T-cell (primary cell): ENCODE measurements at regions not wholly inside any gene's neighbourhood (a gene's known extent, or its start where the extent isn't known, plus 50 kb on each side); places are given as distances from the start of the nearest gene placed in this dataset.

Source experiments
- ATAC-seq, 4 experiments: fragments of 200-7000 bp in 3 of 4; fragments of 150-1000 bp in 1 of 4; cut with Tn5 transposase; replicated peaks in 1 of 4; 1 replicate in 3 of 4; 2 replicates in 1 of 4; pipeline ENCODE4 v1.10.0; 2021; ENCODE audit warnings: moderate library complexity in 3 of 4, mild to moderate bottlenecking in 2 of 4, moderate number of reproducible peaks in 1 of 4
- CTCF ChIA-PET, 2 donors: fragments of 300-600 bp; sonication (Branson Sonifier 250); formaldehyde crosslinking; loops; one replicate each; lab custom pipeline; 2022; ENCODE audit warnings: antibody characterized with exemption in 2 of 2; lab: Charles Lee
- POLR2A ChIA-PET, 2 donors: fragments of 300-600 bp; sonication (Branson Sonifier 250); formaldehyde crosslinking; loops; one replicate each; lab custom pipeline; 2022; ENCODE audit warnings: antibody characterized with exemption in 2 of 2; lab: Charles Lee
- DNase-seq, 35 experiments: peaks; one replicate each; pipeline versions ENCODE4 v3.0.0 to v3.0.0-alpha.2; 2013 to 2023
- H3K27ac ChIP-seq: one replicate; pipeline ENCODE4 v1.5.1; 2013; ENCODE audit warnings: low read length
- H3K27me3 ChIP-seq, 2 experiments: replicated peaks in 1 of 2; 1 replicate in 1 of 2; 2 replicates in 1 of 2; pipeline versions ENCODE4 v1.6.1 to v1.7.0; 2013; ENCODE audit warnings: low read length in 1 of 2, mixed read lengths in 1 of 2; ENCODE audit not compliant: control insufficient read depth in 2 of 2, insufficient read depth in 2 of 2; ENCODE audit errors: extremely low read depth in 1 of 2
- H3K36me3 ChIP-seq, 2 donors: 1 replicate in 1 of 2; 2 replicates in 1 of 2; pipeline versions ENCODE4 v1.6.1 to v1.7.0; 2013; ENCODE audit warnings: low read length in 1 of 2; ENCODE audit not compliant: control insufficient read depth in 2 of 2, insufficient read depth in 1 of 2; ENCODE audit errors: extremely low read depth in 1 of 2
- H3K4me1 ChIP-seq, 2 experiments: 1 replicate in 1 of 2; 2 replicates in 1 of 2; pipeline versions ENCODE4 v1.6.1 to v1.7.0; 2013; ENCODE audit warnings: low read length in 2 of 2, mixed read lengths in 1 of 2; ENCODE audit not compliant: insufficient read depth in 2 of 2, control insufficient read depth in 1 of 2; ENCODE audit errors: extremely low read depth in 1 of 2
- H3K4me3 ChIP-seq, 2 donors: 1 replicate in 1 of 2; 2 replicates in 1 of 2; pipeline versions ENCODE4 v1.5.1 to v1.7.0; 2013; ENCODE audit warnings: mild to moderate bottlenecking in 2 of 2, low read length in 1 of 2, moderate library complexity in 1 of 2; ENCODE audit not compliant: control insufficient read depth in 1 of 2; ENCODE audit errors: extremely low read depth in 1 of 2
- H3K9me3 ChIP-seq: 2 replicates; pipeline ENCODE4 v1.7.0; 2013
- H3K27ac Mint-ChIP-seq, 2 donors: one replicate each; pipeline ENCODE4 v1.8.0; 2020 to 2021; ENCODE audit warnings: mild to moderate bottlenecking in 2 of 2, mixed read lengths in 2 of 2
- H3K27me3 Mint-ChIP-seq, 2 donors: one replicate each; pipeline ENCODE4 v1.8.0; 2021 to 2022; ENCODE audit warnings: mixed read lengths in 2 of 2
- H3K36me3 Mint-ChIP-seq: one replicate; pipeline ENCODE4 v1.8.0; 2021; ENCODE audit warnings: mixed read lengths
- H3K4me1 Mint-ChIP-seq, 3 donors: one replicate each; pipeline ENCODE4 v1.8.0; 2020 to 2022; ENCODE audit warnings: mixed read lengths in 3 of 3, mild to moderate bottlenecking in 1 of 3
- H3K4me3 Mint-ChIP-seq, 3 donors: one replicate each; pipeline ENCODE4 v1.8.0; 2020 to 2022; ENCODE audit warnings: mild to moderate bottlenecking in 3 of 3, mixed read lengths in 3 of 3, moderate library complexity in 3 of 3
- H3K9me3 Mint-ChIP-seq, 3 donors: one replicate each; pipeline ENCODE4 v1.8.0; 2020 to 2022; ENCODE audit warnings: mixed read lengths in 3 of 3
- WGBS: methylation state at CpG from one replicate; pipeline ENCODE4 v1.1.5; 2013; ENCODE audit warnings: missing lambda C conversion rate; ENCODE audit not compliant: insufficient coverage; 5-methylcytosine and 5-hydroxymethylcytosine counted together

DNA sequence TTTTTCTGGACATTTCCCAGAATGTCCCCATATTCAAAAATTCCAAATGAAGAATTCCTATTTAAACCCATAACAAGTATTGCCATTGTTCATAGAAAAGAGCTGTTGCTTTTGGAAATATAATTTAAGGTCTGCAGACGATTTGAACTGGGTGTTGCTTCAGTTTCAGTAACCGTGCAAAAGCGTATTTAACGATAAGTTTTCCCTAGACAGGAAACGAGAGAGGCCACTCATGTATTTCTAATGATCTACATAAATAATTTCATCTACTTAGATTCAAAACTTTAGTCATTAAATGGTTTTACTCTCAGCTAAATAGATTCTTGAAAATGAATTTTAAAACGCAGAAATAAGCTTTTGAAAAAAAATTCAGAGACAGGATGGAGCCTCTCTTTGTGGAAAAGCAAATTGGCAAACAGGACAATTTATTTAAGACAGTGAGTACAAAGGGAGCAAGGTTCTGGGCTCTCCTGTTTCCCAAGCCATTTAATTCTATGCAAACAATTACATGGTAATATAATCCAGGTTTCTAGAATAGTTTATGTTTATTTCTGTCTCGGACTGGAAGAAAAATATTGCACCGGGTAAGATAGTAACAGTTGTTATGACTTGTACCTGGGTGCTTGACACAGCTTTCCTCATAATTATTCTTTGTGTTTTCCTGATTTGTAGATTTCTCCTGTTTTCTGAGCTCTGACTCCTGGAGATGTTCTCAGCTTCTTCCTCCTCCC lies 263.0 kb downstream of the BAMBI start:
- CTCF ChIA-PET, result no interaction called here

DNA sequence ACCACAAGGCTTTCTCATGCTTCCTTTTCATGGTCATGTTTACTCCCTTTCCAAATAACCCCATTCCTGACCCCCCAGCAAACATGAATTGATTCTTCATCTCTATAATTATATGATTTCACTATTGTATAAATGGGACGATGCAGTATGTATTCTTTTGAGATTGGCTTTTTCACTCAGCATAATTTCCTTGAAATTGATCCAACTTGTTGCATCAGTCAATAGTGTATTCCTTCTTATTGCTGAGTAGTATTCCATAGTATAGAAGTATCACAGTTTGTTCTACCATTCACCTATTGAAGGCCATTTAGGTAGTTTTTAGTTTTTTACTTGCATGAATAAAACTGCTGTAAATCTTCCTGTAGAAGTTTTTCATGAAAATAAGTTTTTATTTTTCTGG lies 264.7 kb downstream of the BAMBI start:
- H3K27ac ChIP-seq, result no peak overlapping the region
- Mint-ChIP-seq H3K4me3 (no peak overlapping the region), H3K9me3 (peaks cover 7 to 11% (median 10%) of the 10 kb centered on the region in 3 donors), H3K27ac (no peak overlapping the region), H3K36me3 (no peaks in the 10 kb centered on the region), H3K4me1 (no peaks in the 10 kb centered on the region), H3K27me3 (peaks cover 6 to 9% of the 10 kb centered on the region in 2 donors)
- ATAC-seq, result no peak
- ChIA-PET POLR2A (no interaction called here), CTCF (no interaction called here)
- H3K9me3 ChIP-seq, result no peaks in the 10 kb centered on the region
- no peak for DNase-seq
- H3K4me3 ChIP-seq, result no peak overlapping the region
- no CpG with 5 or more reads among the region's 1 CpG for WGBS
- peaks cover 0 to 3% of the 10 kb centered on the region in 2 experiments for H3K27me3 ChIP-seq
- H3K36me3 ChIP-seq, result no peaks in the 10 kb centered on the region
- H3K4me1 ChIP-seq, result no peaks in the 10 kb centered on the region

More for the DNA sequence above, 263.0 kb downstream of the BAMBI start:
- Mint-ChIP-seq H3K27me3 (peaks cover 2 to 5% of the 10 kb centered on the region in 2 donors), H3K4me3 (no peak overlapping the region), H3K27ac (no peak overlapping the region), H3K9me3 (peaks cover 4 to 8% (median 8%) of the 10 kb centered on the region in 3 donors), H3K36me3 (no peaks in the 10 kb centered on the region), H3K4me1 (no peaks in the 10 kb centered on the region)
- H3K4me1 ChIP-seq, result no peaks in the 10 kb centered on the region
- ATAC-seq, result no peak
- no peaks in the 10 kb centered on the region for H3K9me3 ChIP-seq
- no peak overlapping the region for H3K4me3 ChIP-seq
- DNase-seq, result no peak
- H3K27ac ChIP-seq, result no peak overlapping the region
- POLR2A ChIA-PET, result no interaction called here
- H3K36me3 ChIP-seq, result no peaks in the 10 kb centered on the region
- H3K27me3 ChIP-seq, result peaks cover 0 to 6% of the 10 kb centered on the region in 2 experiments
- WGBS, result no CpG with 5 or more reads among the region's 8 CpGs

DNA sequence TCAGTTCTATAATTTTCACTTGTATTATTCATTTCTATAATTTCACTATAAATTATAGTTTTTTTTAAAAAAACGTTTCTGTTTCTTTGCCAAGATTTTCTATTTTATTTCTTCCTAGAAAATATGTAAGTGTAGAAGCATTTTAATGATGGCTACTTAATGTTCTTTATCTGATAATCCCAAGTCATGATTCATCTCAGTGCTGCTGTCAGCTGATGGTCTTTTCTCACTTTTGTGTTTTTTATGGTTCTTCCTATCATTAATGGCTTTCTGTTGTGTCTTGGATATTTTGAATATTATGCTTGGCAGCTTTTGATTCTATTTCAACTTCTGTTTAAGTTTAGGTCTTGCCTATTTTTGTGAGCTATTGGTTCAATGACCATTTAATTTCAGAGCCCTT lies 268.6 kb downstream of the BAMBI start:
- Histone ChIP-seq H3K27ac (no peak overlapping the region), H3K4me1 (no peaks in the 10 kb centered on the region), H3K4me3 (no peak overlapping the region), H3K36me3 (no peaks in the 10 kb centered on the region), H3K9me3 (no peaks in the 10 kb centered on the region), H3K27me3 (no peaks in the 10 kb centered on the region)
- H3K4me3 Mint-ChIP-seq, result no peak overlapping the region
- no peak for ATAC-seq
- WGBS, result no CpG with 5 or more reads among the region's 1 CpG
- no peaks in the 10 kb centered on the region for H3K4me1 Mint-ChIP-seq
- ChIA-PET CTCF (no interaction called here), POLR2A (no interaction called here)
- H3K27ac Mint-ChIP-seq, result no peak overlapping the region
- DNase-seq, result no peak
- H3K27me3 Mint-ChIP-seq, result peaks cover 6 to 20% of the 10 kb centered on the region in 2 donors
- no peaks in the 10 kb centered on the region for H3K36me3 Mint-ChIP-seq
- H3K9me3 Mint-ChIP-seq, result peaks cover 7 to 11% (median 10%) of the 10 kb centered on the region in 3 donors

DNA sequence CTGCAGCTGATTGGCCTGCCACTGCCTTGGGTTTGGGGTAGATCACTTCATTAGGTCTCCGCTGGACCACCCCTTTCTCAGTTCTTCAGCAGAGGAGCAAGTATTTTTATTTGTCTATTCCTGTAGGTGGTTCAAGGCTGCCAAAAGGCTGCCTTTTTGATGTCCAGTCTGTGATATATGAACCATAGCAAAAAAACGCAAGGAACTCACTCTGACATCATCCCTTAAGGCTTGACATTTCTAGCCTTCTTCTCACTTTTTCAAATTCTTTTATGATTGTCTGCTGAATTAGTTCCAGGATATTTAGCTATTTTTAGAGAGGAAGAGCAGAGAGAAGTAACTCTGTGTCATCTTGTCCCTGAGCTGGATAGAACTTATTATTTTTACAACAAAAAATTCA lies 269.2 kb downstream of the BAMBI start:
- no peak for ATAC-seq
- no peak for DNase-seq
- H3K27me3 Mint-ChIP-seq, result peaks cover 6 to 26% of the 10 kb centered on the region in 2 donors
- CTCF ChIA-PET, result no interaction called here
- POLR2A ChIA-PET, result no interaction called here
- Histone ChIP-seq H3K27ac (no peak overlapping the region), H3K4me1 (no peaks in the 10 kb centered on the region), H3K27me3 (no peaks in the 10 kb centered on the region), H3K4me3 (no peak overlapping the region), H3K9me3 (no peaks in the 10 kb centered on the region), H3K36me3 (no peaks in the 10 kb centered on the region)
- H3K36me3 Mint-ChIP-seq, result no peaks in the 10 kb centered on the region
- H3K4me3 Mint-ChIP-seq, result no peak overlapping the region
- H3K4me1 Mint-ChIP-seq, result no peaks in the 10 kb centered on the region
- H3K9me3 Mint-ChIP-seq, result peaks cover 7 to 11% (median 10%) of the 10 kb centered on the region in 3 donors
- WGBS, result no CpG with 5 or more reads among the region's 2 CpGs
- no peak overlapping the region for H3K27ac Mint-ChIP-seq

DNA sequence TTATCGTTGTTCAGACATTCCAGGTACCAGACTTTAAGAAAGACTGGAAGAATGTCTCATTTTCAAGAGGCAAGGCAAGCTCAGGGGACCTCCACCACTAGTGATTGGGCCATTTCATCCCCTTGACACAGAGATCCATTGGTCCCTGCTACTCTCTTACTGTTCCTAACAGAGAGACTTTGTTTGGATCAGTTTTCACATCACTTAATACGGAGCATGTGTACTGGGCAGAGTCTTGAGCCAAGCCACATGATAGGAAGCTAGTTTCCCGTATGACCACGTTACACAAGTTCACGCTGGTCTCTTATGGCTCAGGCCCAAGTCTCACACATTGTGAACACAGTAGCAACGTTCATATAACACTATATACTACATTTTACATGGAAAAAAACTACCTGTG lies 269.9 kb downstream of the BAMBI start:
- ChIA-PET CTCF (no interaction called here), POLR2A (no interaction called here)
- Histone ChIP-seq H3K4me3 (no peak overlapping the region), H3K27ac (no peak overlapping the region), H3K9me3 (no peaks in the 10 kb centered on the region), H3K36me3 (no peaks in the 10 kb centered on the region), H3K4me1 (no peaks in the 10 kb centered on the region), H3K27me3 (peaks cover 0 to 3% of the 10 kb centered on the region in 2 experiments)
- peaks cover 9 to 32% of the 10 kb centered on the region in 2 donors for H3K27me3 Mint-ChIP-seq
- peaks cover 7 to 11% (median 10%) of the 10 kb centered on the region in 3 donors for H3K9me3 Mint-ChIP-seq
- H3K27ac Mint-ChIP-seq, result no peak overlapping the region
- H3K4me3 Mint-ChIP-seq, result no peak overlapping the region
- no peak for ATAC-seq
- no peaks in the 10 kb centered on the region for H3K4me1 Mint-ChIP-seq
- H3K36me3 Mint-ChIP-seq, result no peaks in the 10 kb centered on the region
- 73% methylated on average over 3 of the region's 6 CpGs for WGBS
- DNase-seq, result no peak

DNA sequence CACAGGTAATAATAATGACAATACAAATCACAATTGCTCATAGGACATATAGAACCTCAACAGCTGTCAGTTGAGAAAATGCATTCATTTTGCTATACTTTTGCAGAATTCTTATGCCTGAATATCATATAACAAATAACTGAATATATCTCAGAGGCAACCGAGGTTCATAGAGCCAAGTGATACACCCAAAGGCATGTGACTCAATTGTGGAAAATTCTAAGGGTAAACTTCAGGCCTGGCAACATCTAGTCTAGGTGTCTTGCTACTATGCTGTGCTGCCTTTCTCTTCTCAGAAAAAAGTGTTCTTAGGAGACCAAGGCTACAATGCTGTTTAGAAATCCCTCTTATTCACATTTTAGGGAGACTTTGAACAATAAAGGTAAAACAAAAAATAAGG lies 270.7 kb downstream of the BAMBI start:
- Histone ChIP-seq H3K9me3 (no peaks in the 10 kb centered on the region), H3K4me1 (no peaks in the 10 kb centered on the region), H3K4me3 (no peak overlapping the region), H3K36me3 (no peaks in the 10 kb centered on the region), H3K27me3 (peaks cover 0 to 3% of the 10 kb centered on the region in 2 experiments), H3K27ac (no peak overlapping the region)
- ATAC-seq, result no peak
- H3K9me3 Mint-ChIP-seq, result peaks cover 7 to 11% (median 10%) of the 10 kb centered on the region in 3 donors
- DNase-seq, result no peak
- POLR2A ChIA-PET, result no interaction called here
- H3K27me3 Mint-ChIP-seq, result peaks cover 15 to 38% of the 10 kb centered on the region in 2 donors
- 100% methylated on average over 1 of the region's 1 CpG for WGBS
- H3K27ac Mint-ChIP-seq, result no peak overlapping the region
- no peak overlapping the region for H3K4me3 Mint-ChIP-seq
- H3K4me1 Mint-ChIP-seq, result no peaks in the 10 kb centered on the region
- CTCF ChIA-PET, result no interaction called here
- no peaks in the 10 kb centered on the region for H3K36me3 Mint-ChIP-seq
